Esophagus muscularis mucosa (tissue), 4 donors: ENCODE measurements at regions not wholly inside any gene's neighbourhood (a gene's known extent, or its start where the extent isn't known, plus 50 kb on each side); places are given as distances from the start of the nearest gene placed in this dataset.

Experiments
- CTCF ChIP-seq, 3 experiments: fragments of 200-600 bp in 2 of 3; fragments of 450-650 bp in 1 of 3; sonication (generic) in 2 of 3; IDR thresholded peaks; one replicate each; pipeline ENCODE4 v1.5.1; 2017 to 2019; ENCODE audit warnings: antibody characterized with exemption in 3 of 3, mild to moderate bottlenecking in 2 of 3, moderate library complexity in 1 of 3
- EP300 ChIP-seq: sonication (generic); formaldehyde crosslinking; IDR thresholded peaks from one replicate; pipeline ENCODE4 v1.6.1; 2017; ENCODE audit warnings: antibody characterized with exemption
- POLR2A ChIP-seq: fragments of 450-650 bp; IDR thresholded peaks from one replicate; pipeline ENCODE4 v1.6.1; 2017; ENCODE audit warnings: antibody characterized with exemption, moderate library complexity, mild to moderate bottlenecking, low read depth

- TF ChIP-seq CTCF (IDR thresholded peaks at IDR 0.05) (no peak), EP300 (no peak), POLR2A (no peak)
Observed at GRCh38 chr3:62982795-62983455, 107.7 kb upstream of the CADPS start.
